ENCODE measurements at regions not wholly inside any gene's neighbourhood (a gene's known extent, or its start where the extent isn't known, plus 50 kb on each side); places are given as distances from the start of the nearest gene placed in this dataset.

DNA sequence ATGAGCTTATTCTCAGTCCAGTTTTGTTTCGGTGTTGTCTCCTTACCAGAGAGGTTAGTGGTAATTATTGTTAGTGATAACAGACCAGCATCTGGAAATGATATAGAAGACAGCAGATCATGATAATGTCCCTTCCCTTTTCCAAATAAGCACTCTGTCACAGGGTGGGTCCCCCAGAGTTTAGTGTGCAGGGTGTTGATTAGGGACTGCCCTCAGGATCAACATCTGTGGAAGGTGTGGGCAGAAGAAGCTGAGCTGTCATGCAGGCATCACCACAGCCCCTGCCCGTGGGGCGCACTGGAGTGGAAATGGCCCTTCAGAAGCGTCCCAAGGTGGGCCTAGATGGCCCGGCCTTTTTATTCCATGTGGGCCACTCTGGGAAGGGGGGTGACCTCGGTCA is 67.6 kb upstream of the DTNBP1 start:
- ATAC-seq (no peak), DNase-seq (ENCODE audit: low read depth, low spot score) (no peak)
- Histone ChIP-seq H3K9me2 (ENCODE audit: insufficient read depth) (no peaks in the 10 kb centered on the region), H2AFZ (ENCODE audit: low read depth, low read length, poor library complexity, severe bottlenecking) (no peak overlapping the region), H3K79me2 (ENCODE audit: insufficient read depth, low read length) (no peaks in the 10 kb centered on the region), H3K9ac (ENCODE audit: low read length) (no peak overlapping the region), H3K27me3 (ENCODE audit: insufficient read depth, low read length) (0 out of 2 replicates have a peak, but pooled peaks cover 3% of the 10 kb centered on the region), H3K4me1 (ENCODE audit: control insufficient read depth in 1 of 2, insufficient read depth in 2 of 2, low read length in 2 of 2) (peaks cover 2 to 4% of the 10 kb centered on the region in 2 experiments; a peak in 3 of 4 replicates), H3K4me3 (replicated peaks in 1 of 2; ENCODE audit: low read depth in 1 of 2, low read length in 2 of 2) (no peak overlapping the region), H3K27ac (ENCODE audit: low read depth, low read length) (no peak overlapping the region), H3K9me3 (ENCODE audit: control insufficient read depth in 1 of 2, insufficient read depth in 1 of 2, low read depth in 1 of 2, low read length in 2 of 2) (no peaks in the 10 kb centered on the region), H3K36me3 (ENCODE audit: control insufficient read depth in 1 of 2, insufficient read depth in 2 of 2, low read length in 2 of 2) (no peaks in the 10 kb centered on the region), H3K4me2 (ENCODE audit: low read length) (no peak overlapping the region), H4K20me1 (ENCODE audit: insufficient read depth) (no peaks in the 10 kb centered on the region)
- RAD21 ChIA-PET (ENCODE audit: low non-redundant PET in 1 of 2, low total read pairs in 2 of 2, uncharacterized antibody in 2 of 2, unreplicated experiment in 2 of 2): no interaction called here
- CTCF ChIA-PET: no interaction called here
- POLR2A ChIA-PET: no interaction called here
- TF ChIP-seq CEBPB (IDR thresholded peaks at IDR 0.05; ENCODE audit: low read depth): no peak
- TF ChIP-seq SIN3A (IDR thresholded peaks at IDR 0.05; ENCODE audit: low read depth): no peak
- no peak for TF ChIP-seq RAD21 (IDR thresholded peaks at IDR 0.05; ENCODE audit: low read depth)
- TF ChIP-seq EZH2 (IDR thresholded peaks at IDR 0.05): no peak
- TF ChIP-seq, protein P1, sequence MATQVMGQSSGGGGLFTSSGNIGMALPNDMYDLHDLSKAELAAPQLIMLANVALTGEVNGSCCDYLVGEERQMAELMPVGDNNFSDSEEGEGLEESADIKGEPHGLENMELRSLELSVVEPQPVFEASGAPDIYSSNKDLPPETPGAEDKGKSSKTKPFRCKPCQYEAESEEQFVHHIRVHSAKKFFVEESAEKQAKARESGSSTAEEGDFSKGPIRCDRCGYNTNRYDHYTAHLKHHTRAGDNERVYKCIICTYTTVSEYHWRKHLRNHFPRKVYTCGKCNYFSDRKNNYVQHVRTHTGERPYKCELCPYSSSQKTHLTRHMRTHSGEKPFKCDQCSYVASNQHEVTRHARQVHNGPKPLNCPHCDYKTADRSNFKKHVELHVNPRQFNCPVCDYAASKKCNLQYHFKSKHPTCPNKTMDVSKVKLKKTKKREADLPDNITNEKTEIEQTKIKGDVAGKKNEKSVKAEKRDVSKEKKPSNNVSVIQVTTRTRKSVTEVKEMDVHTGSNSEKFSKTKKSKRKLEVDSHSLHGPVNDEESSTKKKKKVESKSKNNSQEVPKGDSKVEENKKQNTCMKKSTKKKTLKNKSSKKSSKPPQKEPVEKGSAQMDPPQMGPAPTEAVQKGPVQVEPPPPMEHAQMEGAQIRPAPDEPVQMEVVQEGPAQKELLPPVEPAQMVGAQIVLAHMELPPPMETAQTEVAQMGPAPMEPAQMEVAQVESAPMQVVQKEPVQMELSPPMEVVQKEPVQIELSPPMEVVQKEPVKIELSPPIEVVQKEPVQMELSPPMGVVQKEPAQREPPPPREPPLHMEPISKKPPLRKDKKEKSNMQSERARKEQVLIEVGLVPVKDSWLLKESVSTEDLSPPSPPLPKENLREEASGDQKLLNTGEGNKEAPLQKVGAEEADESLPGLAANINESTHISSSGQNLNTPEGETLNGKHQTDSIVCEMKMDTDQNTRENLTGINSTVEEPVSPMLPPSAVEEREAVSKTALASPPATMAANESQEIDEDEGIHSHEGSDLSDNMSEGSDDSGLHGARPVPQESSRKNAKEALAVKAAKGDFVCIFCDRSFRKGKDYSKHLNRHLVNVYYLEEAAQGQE (IDR thresholded peaks at IDR 0.05; ENCODE audit: low read depth): no peak
- no TSS peak for BruUV-seq (replicated peaks)
- intact Hi-C loops (cut with micrococcal nuclease): no loop called here

DNA sequence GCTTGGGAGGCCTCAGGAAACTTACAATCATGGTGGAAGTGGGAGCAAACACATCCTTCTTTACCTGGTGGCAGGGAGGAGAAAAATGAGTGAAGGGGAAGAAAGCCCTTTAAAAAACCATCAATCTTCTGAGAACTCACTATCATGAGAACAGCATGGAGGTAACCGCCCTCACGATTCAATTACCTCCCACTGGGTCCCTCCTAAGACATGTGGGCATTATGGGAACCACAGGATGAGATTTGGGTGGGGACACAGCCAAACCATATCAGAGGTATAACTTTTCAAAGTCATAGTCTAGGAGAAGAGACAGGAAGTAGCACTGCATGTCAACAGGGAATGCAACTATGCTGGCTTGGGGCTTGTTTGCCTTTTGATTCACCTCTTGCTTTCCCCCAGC is 59.9 kb upstream of the DTNBP1 start:
- Histone ChIP-seq H2AFZ (ENCODE audit: low read depth, low read length, poor library complexity, severe bottlenecking) (no peak overlapping the region), H3K4me3 (replicated peaks in 1 of 2; ENCODE audit: low read depth in 1 of 2, low read length in 2 of 2) (no peak overlapping the region), H3K36me3 (ENCODE audit: control insufficient read depth in 1 of 2, insufficient read depth in 2 of 2, low read length in 2 of 2) (no peaks in the 10 kb centered on the region), H3K9me3 (ENCODE audit: control insufficient read depth in 1 of 2, insufficient read depth in 1 of 2, low read depth in 1 of 2, low read length in 2 of 2) (no peaks in the 10 kb centered on the region), H3K9ac (ENCODE audit: low read length) (no peak overlapping the region), H3K4me2 (ENCODE audit: low read length) (no peak overlapping the region), H3K27me3 (ENCODE audit: insufficient read depth, low read length) (no peaks in the 10 kb centered on the region), H3K79me2 (ENCODE audit: insufficient read depth, low read length) (no peaks in the 10 kb centered on the region), H3K9me2 (ENCODE audit: insufficient read depth) (no peaks in the 10 kb centered on the region), H3K4me1 (ENCODE audit: control insufficient read depth in 1 of 2, insufficient read depth in 2 of 2, low read length in 2 of 2) (no peaks in the 10 kb centered on the region), H3K27ac (ENCODE audit: low read depth, low read length) (no peak overlapping the region), H4K20me1 (ENCODE audit: insufficient read depth) (no peaks in the 10 kb centered on the region)
- no TSS peak for BruUV-seq (replicated peaks)
- RAD21 ChIA-PET (ENCODE audit: low non-redundant PET in 1 of 2, low total read pairs in 2 of 2, uncharacterized antibody in 2 of 2, unreplicated experiment in 2 of 2): no interaction called here
- POLR2A ChIA-PET: no interaction called here
- no peak for TF ChIP-seq EGR1 (IDR thresholded peaks at IDR 0.05; ENCODE audit: low read depth)
- no peak for TF ChIP-seq JUND (IDR thresholded peaks at IDR 0.05)
- TF ChIP-seq, protein P1 (IDR thresholded peaks at IDR 0.05; ENCODE audit: low read depth): no peak
- no peak for TF ChIP-seq POLR2AphosphoS5 (IDR thresholded peaks at IDR 0.05; ENCODE audit: low read depth, low read length)
- no peak for TF ChIP-seq SP1 (IDR thresholded peaks at IDR 0.05; ENCODE audit: low read depth)
- TF ChIP-seq, protein P2, sequence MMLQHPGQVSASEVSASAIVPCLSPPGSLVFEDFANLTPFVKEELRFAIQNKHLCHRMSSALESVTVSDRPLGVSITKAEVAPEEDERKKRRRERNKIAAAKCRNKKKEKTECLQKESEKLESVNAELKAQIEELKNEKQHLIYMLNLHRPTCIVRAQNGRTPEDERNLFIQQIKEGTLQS (IDR thresholded peaks at IDR 0.05): no peak
- DNase-seq (ENCODE audit: low read depth, low spot score) (no peak), ATAC-seq (no peak)
- intact Hi-C loops (cut with micrococcal nuclease): no loop called here
- CTCF ChIA-PET: no interaction called here
